Dedifferentiated amniotic fluid mesenchymal stem cell (primary cell): ENCODE measurements at regions not wholly inside any gene's neighbourhood (a gene's known extent, or its start where the extent isn't known, plus 50 kb on each side); places are given as distances from the start of the nearest gene placed in this dataset.

Source experiments
- DNase-seq: peaks from one replicate; pipeline ENCODE4 v3.0.0-alpha.2; 2016; ENCODE audit errors: extremely low spot score

DNA sequence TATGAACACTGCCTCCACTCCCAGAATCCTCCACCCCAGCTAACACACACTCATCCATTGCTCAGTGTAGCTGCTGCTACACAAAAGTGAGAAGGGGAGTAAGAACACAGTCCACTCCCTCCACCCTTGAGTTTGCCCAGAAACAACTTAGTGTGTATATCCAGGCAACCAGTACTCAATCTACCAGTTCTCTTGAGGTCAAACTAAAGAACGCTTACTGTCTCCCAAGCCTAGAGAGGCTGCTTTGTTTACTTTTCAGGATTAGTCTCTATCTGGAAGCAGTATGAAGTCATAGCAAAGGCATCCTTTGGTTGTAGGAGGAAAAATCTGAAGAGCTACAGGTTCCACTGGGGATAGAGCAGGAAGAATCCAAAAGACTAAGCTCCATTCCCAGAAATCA is 296.3 kb downstream of the KCNN2 start:
- DNase-seq = no peak

DNA sequence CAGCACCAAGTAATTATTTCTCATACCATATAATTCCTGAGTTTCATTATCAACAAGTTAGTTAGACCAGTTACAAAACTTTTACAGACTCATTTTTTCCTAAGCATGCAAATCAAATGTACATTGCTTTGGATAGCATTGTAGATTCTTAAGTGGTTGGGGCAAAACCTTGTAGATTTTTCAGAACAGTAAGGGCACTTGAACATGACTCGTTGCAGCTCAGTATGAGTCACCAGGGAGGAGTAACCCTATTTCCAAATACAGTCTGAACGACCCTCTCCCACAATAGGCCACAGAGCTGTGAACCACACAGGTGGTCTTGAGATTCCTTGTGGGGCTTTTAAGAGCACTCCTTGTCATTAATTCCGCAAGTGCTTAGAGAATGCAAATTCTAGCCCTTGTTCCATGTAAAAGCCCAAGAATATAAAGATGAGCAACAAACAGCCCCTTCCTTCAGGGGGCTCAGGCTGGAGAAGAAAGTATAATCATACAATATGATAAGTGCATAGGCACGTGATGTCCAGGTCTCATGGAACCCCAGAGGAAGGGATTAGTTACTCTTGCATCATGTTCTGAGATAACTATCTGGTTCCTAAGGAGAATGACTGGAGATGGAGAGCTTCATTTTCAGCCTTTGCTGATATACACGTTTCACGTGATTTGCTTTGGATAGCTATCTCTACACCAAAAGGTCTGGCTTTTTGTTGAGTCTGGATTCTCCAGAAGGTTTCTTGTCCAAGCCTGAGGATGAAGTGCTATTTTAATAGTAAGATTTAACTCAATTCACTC is 295.7 kb downstream of the KCNN2 start:
- DNase-seq = no peak

DNA sequence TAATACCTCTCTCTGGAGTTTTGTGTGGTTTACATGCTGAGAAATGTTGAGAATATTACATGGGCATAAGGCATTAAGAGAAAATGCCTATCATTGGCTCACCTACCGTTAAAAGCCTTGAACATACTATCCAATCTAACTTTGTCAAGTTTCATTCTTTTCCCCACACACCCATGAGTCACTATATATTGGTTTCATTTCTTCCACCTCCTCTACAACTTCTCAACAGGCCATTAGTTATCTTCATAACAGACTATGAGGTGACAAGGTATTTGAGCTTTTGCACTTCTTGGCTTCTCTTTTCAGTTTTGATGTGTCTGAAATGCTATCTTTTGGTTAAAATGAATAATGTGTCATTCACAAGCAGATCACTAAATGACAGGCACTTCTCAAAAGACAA is 288.0 kb downstream of the KCNN2 start:
- no peak for DNase-seq

DNA sequence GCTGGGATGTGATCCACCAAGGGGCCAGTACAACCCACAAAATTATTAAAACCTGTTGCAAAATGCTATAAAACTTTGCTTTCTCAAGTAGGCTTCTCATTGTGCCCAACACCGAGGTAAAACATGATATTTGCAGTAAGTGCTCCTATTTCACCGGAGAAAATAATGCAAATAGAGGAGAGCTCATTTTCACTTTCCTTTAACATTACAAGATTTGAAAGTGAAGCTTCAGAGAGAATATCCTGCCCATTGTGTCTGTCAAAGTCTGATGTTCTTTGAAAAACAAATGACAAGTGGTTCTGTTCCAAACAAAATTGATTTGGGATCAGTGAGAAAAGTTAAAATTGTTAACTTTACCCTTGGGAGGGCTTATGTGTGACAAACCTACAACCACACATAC is 287.1 kb downstream of the KCNN2 start:
- no peak for DNase-seq

DNA sequence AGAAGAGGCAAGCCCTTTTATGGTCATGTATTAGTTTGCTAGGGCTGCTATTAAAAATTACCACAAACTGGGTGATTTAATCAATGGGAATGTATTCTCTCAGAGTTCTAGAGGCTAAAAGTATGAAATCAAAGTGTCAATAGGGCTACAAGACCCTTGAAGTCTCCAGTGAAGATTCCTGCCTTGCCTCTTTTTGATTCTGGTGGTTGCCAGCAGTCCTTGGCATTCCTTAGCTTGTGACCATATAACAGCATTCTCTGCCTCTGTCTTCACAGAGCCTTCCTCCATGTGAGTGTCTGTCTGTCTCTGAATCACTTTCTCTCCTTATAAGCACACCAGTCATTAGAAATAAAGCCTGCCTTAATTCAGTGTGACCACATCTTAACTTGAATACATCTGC is 282.7 kb downstream of the KCNN2 start:
- no peak for DNase-seq

DNA sequence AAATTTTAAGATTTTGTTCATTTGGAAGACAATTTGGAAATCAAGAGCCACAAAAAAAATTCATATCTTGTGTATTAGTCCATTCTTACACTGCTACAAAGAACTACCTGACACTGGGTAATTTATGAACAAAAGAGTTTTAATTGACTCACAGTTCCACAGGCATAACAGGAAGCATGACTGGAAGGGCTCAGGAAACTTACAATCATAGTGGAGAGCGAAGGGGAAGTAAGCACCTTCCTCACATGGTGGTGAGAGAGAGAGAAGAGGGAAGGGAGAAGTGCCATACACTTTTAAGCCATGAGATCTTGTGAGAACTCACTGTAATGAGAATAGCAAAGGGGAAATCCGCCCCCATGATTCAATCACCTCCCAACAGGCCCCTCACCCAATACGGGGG is 274.4 kb downstream of the KCNN2 start:
- DNase-seq = no peak

DNA sequence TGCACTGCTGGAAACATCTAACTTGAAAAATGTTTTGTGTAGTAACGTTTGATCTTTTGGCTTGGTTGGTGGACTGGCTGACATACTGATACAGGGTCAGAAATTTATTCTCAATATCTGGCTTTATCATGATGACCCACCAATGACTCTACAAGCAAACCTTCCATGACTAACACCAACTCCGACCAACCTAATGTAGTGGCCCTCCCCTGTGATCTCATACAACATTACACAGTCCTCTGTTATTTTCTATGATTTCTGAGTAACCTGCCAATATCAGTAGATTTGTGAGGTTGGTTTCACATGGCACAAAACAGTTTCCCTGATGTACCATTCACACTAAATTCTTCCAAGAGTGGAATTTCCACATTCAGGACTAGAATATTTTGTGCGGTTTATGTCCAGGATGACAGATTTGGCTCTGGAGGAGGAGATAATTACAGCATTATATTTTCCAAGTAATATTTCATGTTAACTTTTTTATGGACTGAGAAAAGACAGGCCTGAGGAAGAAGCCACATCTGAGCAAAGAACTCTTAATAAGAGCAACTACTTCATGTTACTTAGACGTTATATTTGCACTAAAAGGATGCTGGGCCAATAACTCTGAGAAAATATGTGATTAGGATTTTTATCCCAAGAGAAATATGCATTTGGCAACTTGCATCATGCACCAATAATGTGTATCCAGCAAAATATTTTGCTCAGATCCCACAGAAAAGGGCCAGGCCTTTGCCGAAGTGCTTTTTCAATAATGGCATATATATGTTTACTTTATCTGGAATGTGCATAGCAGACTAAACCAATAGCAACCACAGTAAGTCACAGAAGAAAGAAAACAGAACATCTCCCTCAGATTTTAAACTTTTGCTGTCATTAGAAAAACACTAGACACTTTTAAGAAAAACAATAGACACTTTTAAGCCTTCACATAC is 273.4 kb downstream of the KCNN2 start:
- DNase-seq = no peak

DNA sequence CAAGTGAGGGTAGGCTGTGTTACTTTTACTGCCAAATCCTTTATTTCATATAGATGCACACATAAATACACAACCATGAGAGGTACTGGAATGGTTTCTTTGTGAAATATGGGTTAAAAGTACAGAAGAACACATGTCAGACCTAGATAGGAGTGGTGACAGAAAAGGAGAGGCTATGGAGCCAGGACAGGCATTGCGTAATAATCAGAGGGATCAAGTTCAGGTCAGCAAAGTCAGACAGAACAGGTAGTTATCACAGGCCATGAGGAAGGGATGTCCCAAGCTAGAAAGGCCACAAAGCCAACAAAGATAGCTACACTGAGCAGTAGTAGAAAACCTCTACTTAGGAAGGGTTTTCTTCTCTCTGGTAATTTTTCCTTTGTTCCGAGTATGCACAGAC is 272.6 kb downstream of the KCNN2 start:
- no peak for DNase-seq

DNA sequence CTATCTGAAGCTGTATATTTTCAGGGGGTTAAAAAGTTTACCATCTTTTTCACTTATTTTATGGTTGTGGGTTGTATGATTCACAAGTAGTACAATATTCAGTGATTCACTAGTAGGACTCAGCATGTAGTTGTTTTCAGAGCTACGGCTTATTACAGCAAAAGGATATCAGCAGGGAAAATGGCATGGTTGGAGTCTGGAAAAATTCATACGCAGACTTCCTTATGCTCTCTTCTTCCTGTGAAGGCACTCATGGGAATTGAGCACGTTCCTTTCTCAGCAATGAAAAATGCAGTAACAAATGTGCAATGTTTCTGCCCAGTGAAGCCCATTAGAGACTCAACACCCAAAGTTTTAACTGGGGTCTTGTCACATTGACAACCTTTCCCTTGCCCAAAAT is 250.5 kb downstream of the KCNN2 start:
- no peak for DNase-seq

DNA sequence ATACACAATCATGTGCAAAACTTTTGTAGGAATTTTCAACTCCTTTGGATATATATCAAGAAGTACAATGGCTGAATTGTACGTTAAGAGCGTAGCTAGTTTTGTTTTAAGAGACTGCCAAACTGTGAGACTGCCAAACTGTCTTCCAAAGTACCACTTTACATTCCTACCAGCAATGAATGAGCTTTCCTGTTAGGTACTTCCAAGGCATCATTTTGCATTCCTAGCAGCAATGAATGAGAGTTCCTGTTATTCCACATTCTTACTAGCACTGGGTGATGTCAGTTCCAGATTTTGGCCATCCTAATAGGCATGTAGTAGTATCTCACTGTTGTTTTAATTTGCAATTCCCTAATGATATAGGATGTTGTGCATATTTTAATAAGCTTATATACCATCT is 219.3 kb downstream of the KCNN2 start:
- no peak for DNase-seq

DNA sequence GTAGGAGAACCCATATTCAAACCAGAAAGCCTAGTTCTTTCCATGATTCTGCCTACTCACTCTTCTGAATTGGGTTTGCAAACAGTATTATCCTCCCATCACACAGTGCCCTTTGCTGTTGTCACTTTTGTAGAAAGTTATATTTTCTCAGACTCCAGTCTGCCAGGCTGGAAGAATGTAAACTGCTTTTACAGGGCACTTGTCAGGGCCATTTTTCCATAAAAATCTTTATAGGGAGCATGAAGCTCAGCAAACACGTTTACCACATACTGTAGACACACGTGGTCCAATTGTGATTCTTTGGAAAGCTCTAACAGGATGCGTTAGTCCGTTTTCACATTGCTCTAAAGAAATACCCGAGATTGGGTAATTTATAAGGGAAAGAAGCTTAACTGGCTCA is 204.0 kb downstream of the KCNN2 start:
- DNase-seq = no peak

DNA sequence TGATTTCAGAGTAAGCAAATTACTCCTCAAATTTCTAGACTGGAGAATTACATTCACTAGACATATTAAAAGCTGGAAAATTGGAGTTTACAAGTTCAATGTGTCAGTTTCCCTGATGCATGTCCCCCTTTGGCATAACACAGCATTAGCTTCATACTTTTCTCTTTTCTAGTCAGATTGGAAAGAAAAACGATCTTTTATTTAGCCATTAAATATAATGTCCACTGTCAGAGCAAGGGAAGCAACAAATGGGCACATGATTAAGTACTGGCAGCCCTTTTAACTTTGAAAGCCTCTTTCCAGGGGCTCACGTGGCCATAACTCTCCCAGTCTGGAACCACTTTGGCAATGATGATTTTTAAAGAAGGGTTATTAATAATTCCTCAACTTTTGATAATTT is 203.3 kb downstream of the KCNN2 start:
- DNase-seq = no peak

DNA sequence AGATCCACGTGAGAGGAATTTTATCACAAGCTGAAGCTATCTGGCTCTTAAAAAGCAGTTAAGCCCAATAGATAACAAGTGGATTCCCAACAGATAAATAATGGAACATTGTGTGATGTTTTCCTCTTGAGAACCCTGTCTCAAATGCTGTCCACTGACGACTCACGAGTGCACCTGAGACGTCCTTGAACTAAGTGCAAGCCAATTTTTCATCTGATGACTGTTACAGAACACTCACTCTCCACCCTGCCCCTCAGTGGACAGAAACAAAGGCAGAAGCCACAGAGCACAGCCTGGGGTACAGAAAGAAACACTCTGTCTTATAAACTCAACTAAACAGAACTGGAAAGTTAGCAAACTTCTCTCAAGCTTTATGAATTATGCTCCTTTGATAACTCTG is 199.5 kb downstream of the KCNN2 start:
- no peak for DNase-seq
